ENCODE measurements at regions not wholly inside any gene's neighbourhood (a gene's known extent, or its start where the extent isn't known, plus 50 kb on each side); places are given as distances from the start of the nearest gene placed in this dataset.

GRCh38 chr3:18228060-18228459 is 197.1 kb downstream of the SATB1 start:
- no peak for TF ChIP-seq CTCF (IDR thresholded peaks at IDR 0.05)
- TF ChIP-seq TP53 (CRISPR knock-in tag; IDR thresholded peaks at IDR 0.05): no peak
- no peak for TF ChIP-seq RCOR1 (IDR thresholded peaks at IDR 0.05; ENCODE audit: low read depth, low read length)
- TF ChIP-seq FOSL2 (IDR thresholded peaks at IDR 0.05): no peak
- no peak for TF ChIP-seq FOSL2 (CRISPR knock-in tag; IDR thresholded peaks at IDR 0.05)
- no peak for TF ChIP-seq POLR2AphosphoS2 (conservative IDR thresholded peaks at IDR 0.05; ENCODE audit: low read length)
- TF ChIP-seq EP300 (IDR thresholded peaks at IDR 0.05): no peak
- TF ChIP-seq POLR2A (IDR thresholded peaks at IDR 0.05; ENCODE audit: low read length): no peak
- no peak for TF ChIP-seq E2F6 (IDR thresholded peaks at IDR 0.05; ENCODE audit: borderline replicate concordance, low read depth)
- no peak for TF ChIP-seq USF2 (IDR thresholded peaks at IDR 0.05)

Data from A549 (cell line).